Stimulated activated CD8-positive, alpha-beta memory T cell treated with anti-CD3 and anti-CD28 coated beads, Interleukin-15, amount 100 ng/mL, for 4 hours (primary cell): ENCODE measurements at regions not wholly inside any gene's neighbourhood (a gene's known extent, or its start where the extent isn't known, plus 50 kb on each side); places are given as distances from the start of the nearest gene placed in this dataset.

ENCODE experiments used
- DNase-seq, 2 donors: peaks; one replicate each; pipeline ENCODE4 v3.0.0-alpha.2; 2020; ENCODE audit warnings: low read depth in 2 of 2

GRCh38 chr13:76750126-76750525, 136.1 kb downstream of the KCTD12 start:
- no peak for DNase-seq

DNA sequence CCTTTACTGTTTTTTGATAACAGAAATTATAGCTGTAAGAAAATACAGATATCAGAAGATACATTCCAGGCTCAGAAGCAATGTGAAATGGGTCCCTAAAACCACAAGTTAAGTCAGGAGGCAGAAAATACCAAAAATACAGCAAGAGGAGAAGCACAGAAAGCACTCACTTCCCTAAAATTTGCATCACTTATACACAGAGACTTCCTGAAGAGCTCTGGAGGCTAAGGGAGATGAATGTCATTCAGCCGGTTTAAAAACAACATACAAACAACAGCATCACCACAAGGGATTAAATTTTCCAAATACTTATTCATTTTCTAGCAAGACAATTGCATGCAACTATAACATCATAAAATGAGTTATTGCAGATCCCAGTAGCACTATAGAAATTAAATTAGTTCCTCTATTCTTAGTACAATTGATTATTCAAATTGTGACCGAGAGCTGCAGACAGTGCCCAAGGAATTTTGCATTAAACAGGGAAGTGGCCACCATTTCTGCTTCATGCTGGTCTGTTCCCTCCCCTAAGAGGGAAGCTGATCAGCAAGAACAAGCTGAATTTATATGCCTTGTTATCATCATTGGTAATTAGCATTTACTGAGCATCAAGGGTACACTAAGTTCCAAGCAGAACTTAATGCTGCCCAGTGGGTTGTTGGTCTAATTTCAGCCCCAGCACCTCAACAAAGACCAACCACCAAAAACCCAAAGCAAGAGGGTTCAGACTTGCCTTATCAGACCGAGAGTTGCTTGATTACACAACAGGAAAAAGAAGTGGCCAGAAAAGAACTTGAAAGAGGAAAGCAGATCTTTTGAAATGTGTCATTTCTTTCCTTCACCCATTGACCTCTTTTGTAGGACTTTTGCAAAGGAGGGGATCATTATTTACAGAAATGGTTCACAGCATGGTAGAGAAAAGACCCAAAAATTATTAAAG, 140.7 kb downstream of the KCTD12 start:
- no peak for DNase-seq

DNA sequence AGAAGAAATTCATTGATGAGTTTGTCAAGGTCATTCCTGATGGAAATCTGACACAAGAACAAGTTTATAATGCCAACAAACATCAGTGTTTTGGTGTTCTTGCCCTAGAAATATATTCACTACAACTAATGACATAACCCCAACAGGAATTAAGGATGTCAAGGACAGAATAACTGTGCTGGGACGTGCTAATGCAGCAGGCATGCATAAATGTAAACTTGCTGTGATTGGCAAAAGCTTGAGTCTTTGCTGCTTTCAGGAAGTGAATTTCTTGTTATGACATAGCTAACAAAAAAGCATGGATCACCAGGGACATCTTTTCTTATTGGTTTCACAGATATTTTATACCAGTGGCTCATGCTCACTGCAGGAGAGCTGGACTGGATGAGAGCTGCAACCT, 144.6 kb downstream of the KCTD12 start:
- DNase-seq, result no peak

GRCh38 chr13:76741046-76741445, 145.2 kb downstream of the KCTD12 start:
- no peak for DNase-seq

GRCh38 chr13:76738616-76739015, 147.6 kb downstream of the KCTD12 start:
- DNase-seq, result no peak

DNA sequence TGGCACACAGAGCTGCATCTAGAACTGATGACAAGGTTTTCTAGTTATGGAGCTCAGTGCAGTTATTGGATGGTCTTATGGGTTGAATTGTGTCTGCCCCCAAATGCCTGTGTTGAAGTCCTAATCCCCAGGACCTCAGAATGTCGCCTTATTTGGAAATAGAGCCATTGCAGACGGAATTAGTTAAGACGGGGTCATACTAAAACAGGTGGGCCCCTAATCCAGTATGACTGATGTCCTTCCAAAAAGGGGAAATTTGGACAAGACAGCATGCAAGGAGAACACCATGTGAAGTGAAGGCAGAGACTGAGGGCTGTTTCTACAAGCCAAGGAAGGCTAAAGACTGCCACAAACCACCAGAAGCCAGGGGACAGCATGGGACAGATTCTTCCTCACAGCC, 148.7 kb downstream of the KCTD12 start:
- no peak for DNase-seq

DNA sequence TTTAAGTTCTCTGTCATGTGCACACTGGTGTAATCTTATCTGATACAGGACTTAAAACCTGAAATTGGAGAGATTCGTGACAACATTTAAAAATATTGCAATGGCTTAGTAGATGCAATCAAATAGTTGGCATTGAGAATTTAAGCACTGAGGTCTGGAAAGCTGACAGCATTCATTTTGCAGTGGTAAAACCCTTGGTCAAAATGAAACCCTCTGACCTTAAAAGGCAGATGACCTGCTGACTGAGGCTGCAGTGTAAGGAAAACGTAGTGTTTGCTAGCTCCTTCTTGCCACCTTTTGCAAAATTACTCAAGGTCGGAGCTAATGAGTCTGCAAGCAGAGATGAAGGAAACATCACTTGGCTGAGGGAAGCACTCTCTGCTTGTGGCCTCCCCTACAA, 150.6 kb downstream of the KCTD12 start:
- DNase-seq, result no peak

DNA sequence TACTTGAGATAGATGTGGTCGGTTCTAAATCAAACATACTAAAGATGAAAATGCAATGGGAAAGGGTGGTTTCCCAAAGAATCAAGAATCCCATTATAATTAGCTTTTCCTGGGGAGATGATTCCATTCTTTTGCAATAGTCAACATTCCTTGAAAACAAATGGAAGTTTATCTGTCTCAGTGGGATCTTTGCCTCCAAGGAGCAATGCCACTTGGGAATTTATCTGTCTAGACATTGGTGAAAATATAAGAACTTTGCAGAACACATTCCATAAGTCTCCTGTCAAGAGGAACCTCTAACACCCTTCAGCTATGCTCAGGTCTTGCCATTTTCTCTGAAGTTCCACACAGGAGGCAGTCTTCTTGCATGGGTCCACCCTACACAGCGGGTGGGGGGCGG, 152.5 kb downstream of the KCTD12 start:
- DNase-seq, result no peak

GRCh38 chr13:76732367-76732766, 153.8 kb downstream of the KCTD12 start:
- DNase-seq, result no peak

- DNase-seq, result no peak
Measured at GRCh38 chr13:76730220-76730619, 156.0 kb downstream of the KCTD12 start.

DNA sequence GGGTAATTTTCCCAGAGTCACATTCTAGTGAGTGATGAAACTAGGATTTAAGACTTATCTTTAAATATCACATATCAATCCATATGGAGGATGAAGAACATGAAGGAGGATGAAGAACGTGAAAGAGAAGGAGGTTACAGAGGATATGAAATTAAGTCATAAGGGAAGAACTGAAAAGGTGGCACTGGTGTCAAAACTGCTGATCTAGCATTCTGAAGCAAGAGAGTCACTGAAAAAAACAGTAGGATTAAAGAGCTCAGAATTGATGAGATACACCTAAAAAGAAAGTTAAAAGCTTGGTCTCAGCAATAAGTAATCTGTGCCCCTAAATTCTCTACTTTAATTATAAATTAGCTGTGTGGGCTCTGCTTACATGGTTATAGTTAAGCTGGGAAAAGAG, 156.5 kb downstream of the KCTD12 start:
- no peak for DNase-seq

GRCh38 chr13:76725896-76726295, 160.3 kb downstream of the KCTD12 start:
- no peak for DNase-seq

- no peak for DNase-seq
Measured at GRCh38 chr13:76725211-76725610, 161.0 kb downstream of the KCTD12 start.

DNA sequence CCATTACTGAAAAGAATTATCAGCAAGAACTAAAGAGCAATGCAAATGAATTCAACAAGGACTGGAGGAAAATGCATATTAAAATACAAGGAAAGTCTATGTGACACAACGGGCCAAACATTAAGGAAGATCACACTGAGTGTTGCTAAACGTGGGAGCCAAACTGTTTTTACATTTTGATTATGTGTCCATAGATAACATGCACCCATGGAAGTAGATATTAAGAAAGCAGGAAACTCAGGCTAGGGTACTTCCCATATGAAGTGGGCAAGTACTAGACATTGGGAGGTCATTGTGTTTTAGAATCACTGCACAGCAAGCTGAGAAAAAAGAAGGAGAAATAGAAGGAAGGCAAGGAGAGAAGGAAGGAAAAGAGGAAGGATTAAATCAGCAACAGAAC, 161.8 kb downstream of the KCTD12 start:
- no peak for DNase-seq

GRCh38 chr13:76723551-76724232, 162.5 kb downstream of the KCTD12 start:
- no peak for DNase-seq

DNA sequence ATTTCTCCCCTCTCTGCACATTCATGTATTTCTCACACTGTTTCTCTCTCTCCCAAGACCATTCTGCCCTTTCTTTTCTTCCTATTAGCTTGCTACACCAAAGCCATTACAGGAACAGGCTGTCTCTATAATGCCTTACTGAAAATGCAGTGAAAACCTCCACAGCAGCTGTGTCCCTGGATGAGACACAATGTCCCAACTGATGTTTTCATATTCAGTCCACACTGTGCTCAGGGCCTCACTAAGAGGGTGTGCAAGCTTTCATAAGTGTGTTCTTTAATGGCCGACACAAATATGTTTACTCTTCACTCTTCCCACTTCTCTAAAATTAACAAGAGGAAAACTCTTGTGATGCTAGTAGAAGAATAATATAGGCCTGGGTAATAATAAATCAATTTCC, 163.4 kb downstream of the KCTD12 start:
- DNase-seq, result no peak

DNA sequence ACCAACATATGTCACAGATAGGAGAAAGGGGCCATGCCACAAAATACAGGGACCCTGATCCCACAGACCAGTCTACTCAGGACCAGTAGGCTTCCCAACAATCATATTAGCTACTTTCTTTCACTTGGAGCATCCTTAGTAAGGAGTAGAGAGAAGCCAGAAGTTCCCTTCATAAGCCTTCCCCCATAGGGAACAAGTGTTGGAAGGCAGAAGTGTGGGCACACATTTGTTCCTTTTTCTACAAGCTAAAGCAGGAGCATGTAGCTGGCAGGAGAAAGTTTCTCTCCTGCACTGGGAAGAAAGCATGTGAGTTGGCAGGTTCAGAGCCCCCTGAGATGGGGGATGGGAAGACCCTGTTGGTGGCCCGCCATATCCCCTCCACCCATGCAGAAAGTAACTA, 165.4 kb downstream of the KCTD12 start:
- DNase-seq, result no peak

- no peak for DNase-seq
Measured at GRCh38 chr13:76720416-76720815, 165.8 kb downstream of the KCTD12 start.

DNA sequence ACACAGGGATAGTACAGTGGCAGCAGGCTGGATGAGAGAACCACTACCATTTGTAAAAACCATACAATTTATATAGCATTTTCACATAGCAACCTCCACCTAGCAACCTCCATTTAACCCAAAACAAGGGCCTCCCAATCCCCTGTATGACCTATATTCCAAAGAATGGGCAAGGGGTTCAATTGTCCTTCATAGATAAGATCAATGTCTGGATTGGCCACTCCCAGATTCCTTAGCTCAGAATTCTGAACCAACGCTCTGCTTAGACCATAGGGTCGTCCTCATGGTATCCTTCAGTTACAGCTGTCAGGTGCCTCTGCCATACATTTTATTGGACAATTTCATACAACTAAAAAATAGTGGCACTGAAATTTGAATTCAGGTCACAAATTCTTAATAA, 166.2 kb downstream of the KCTD12 start:
- no peak for DNase-seq

DNA sequence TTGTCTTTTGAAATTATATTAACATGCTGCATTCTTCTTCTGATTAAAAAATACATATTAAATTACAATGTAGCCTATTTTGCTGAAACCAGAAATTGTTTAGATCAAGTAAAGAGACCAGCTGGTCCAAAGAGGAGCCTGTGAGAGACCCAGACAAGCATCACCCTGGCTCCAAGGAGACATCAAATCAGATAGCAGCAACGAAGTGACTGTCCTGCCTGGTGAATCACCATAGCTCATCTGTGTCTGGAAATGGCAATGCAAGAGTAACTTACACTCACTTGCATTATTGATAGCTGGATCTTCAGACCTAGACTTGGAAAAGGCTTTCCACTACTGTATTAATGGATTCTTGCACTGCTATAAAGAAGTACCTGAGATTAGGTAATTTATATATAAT, 169.1 kb downstream of the KCTD12 start:
- no peak for DNase-seq

GRCh38 chr13:76715621-76716020, 170.6 kb downstream of the KCTD12 start:
- no peak for DNase-seq

- no peak for DNase-seq
Measured at GRCh38 chr13:76715075-76715474, 171.1 kb downstream of the KCTD12 start.

DNA sequence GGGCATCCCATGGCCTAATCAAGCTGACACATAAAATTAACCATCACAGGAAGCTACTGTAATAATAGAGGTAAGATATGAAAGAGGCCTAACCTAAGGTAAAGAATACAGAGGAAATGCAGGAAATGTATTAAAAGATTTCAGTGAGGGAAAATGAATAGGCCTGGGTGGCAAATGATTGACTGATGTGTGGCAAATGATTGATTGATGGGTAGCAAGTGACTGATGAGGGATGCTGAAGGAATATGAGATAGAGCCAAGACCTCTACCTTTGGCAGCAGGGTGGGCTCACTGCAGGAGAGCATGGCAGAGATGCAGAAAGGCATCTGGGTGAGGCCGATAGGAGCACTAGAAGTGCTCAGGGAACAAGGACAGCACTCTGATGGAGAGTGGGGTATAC, 172.9 kb downstream of the KCTD12 start:
- DNase-seq, result no peak
